ENCODE measurements at regions not wholly inside any gene's neighbourhood (a gene's known extent, or its start where the extent isn't known, plus 50 kb on each side); places are given as distances from the start of the nearest gene placed in this dataset.

GRCh38 chr7:25031432-25031831 is 51.5 kb upstream of the OSBPL3 start:
- H3K4me3 ChIP-seq (ENCODE audit: low read length), result no peak overlapping the region
- DNase-seq (ENCODE audit: low read depth, low spot score), result no peak

GRCh38 chr7:25031007-25031406 is 51.0 kb upstream of the OSBPL3 start:
- no peak for DNase-seq (ENCODE audit: low read depth, low spot score)
- no peak overlapping the region for H3K4me3 ChIP-seq (ENCODE audit: low read length)
